Liver (tissue), 8 donors: ENCODE measurements at regions not wholly inside any gene's neighbourhood (a gene's known extent, or its start where the extent isn't known, plus 50 kb on each side); places are given as distances from the start of the nearest gene placed in this dataset.

ENCODE experiments used
- DNase-seq: peaks from one replicate; pipeline ENCODE4 v3.0.0-alpha.2; 2017; ENCODE audit warnings: low spot score
- H3K27ac ChIP-seq, 2 donors: one replicate each; pipeline ENCODE4 v1.7.0; 2013; ENCODE audit warnings: inconsistent platforms in 2 of 2, low read length in 2 of 2, control low read depth in 1 of 2, low read depth in 1 of 2, mild to moderate bottlenecking in 1 of 2
- H3K27me3 ChIP-seq, 4 donors: one replicate each; pipeline versions ENCODE4 v1.6.1 to v1.7.0; 2013; ENCODE audit warnings: low read length in 3 of 4, inconsistent platforms in 1 of 4, mild to moderate bottlenecking in 1 of 4, moderate library complexity in 1 of 4; ENCODE audit not compliant: control insufficient read depth in 4 of 4, insufficient read depth in 4 of 4
- H3K36me3 ChIP-seq, 4 donors: one replicate each; pipeline versions ENCODE4 v1.6.1 to v1.7.0; 2013; ENCODE audit warnings: low read length in 3 of 4, mild to moderate bottlenecking in 3 of 4, low read depth in 1 of 4, moderate library complexity in 1 of 4; ENCODE audit not compliant: control insufficient read depth in 4 of 4, insufficient read depth in 3 of 4
- H3K4me1 ChIP-seq, 4 donors: one replicate each; pipeline versions ENCODE4 v1.6.1 to v1.7.0; 2013; ENCODE audit warnings: low read length in 3 of 4, mild to moderate bottlenecking in 3 of 4, moderate library complexity in 1 of 4; ENCODE audit not compliant: control insufficient read depth in 4 of 4, insufficient read depth in 4 of 4
- H3K4me3 ChIP-seq, 3 donors: one replicate each; pipeline versions ENCODE4 v1.6.1 to v1.7.0; 2013; ENCODE audit warnings: low read length in 3 of 3, control low read depth in 1 of 3, low read depth in 1 of 3, mild to moderate bottlenecking in 1 of 3
- H3K9ac ChIP-seq, 2 donors: one replicate each; pipeline ENCODE4 v1.7.0; 2013; ENCODE audit warnings: low read length in 2 of 2, mild to moderate bottlenecking in 2 of 2, moderate library complexity in 2 of 2, control low read depth in 1 of 2, low read depth in 1 of 2
- H3K9me3 ChIP-seq, 4 donors: one replicate each; pipeline versions ENCODE4 v1.6.1 to v1.7.0; 2013; ENCODE audit warnings: low read length in 3 of 4; ENCODE audit not compliant: control insufficient read depth in 4 of 4
- EGR1 ChIP-seq, 2 donors: IDR thresholded peaks; 2 replicates each; pipeline ENCODE4 v1.6.1; 2016 to 2018; ENCODE audit warnings: antibody characterized with exemption in 2 of 2, low read depth in 2 of 2
- GABPA ChIP-seq, 2 donors: IDR thresholded peaks in 1 of 2; conservative IDR thresholded peaks in 1 of 2; 2 replicates each; pipeline ENCODE4 v1.6.1; 2016; ENCODE audit warnings: antibody characterized with exemption in 2 of 2, mild to moderate bottlenecking in 1 of 2, moderate library complexity in 1 of 2
- HNF4A ChIP-seq, 2 donors: conservative IDR thresholded peaks; 2 replicates each; pipeline ENCODE4 v1.6.1; 2016; ENCODE audit warnings: antibody characterized with exemption in 2 of 2, mild to moderate bottlenecking in 2 of 2
- HNF4G ChIP-seq: IDR thresholded peaks from 2 replicates; pipeline ENCODE4 v1.6.1; 2016; ENCODE audit warnings: antibody characterized with exemption
- JUND ChIP-seq, 2 donors: IDR thresholded peaks; 2 replicates each; pipeline ENCODE4 v1.6.1; 2016; ENCODE audit warnings: antibody characterized with exemption in 2 of 2
- NR2F2 ChIP-seq: IDR thresholded peaks from 2 replicates; pipeline ENCODE4 v1.6.1; 2016; ENCODE audit warnings: antibody characterized with exemption
- RAD21 ChIP-seq, 2 donors: IDR thresholded peaks; 2 replicates each; pipeline ENCODE4 v1.6.1; 2016; ENCODE audit warnings: antibody characterized with exemption in 2 of 2, mild to moderate bottlenecking in 2 of 2
- RXRA ChIP-seq, 2 donors: IDR thresholded peaks; 2 replicates each; pipeline ENCODE4 v1.6.1; 2017 to 2018; ENCODE audit warnings: antibody characterized with exemption in 2 of 2, mild to moderate bottlenecking in 1 of 2
- SP1 ChIP-seq: IDR thresholded peaks from 2 replicates; pipeline ENCODE4 v1.6.1; 2018; ENCODE audit warnings: antibody characterized with exemption, mild to moderate bottlenecking
- TAF1 ChIP-seq: conservative IDR thresholded peaks from 2 replicates; pipeline ENCODE4 v1.6.1; 2016; ENCODE audit warnings: antibody characterized with exemption, mild to moderate bottlenecking
- WGBS: extraction: QIAGEN DNeasy Blood & Tissue Kit; methylation state at CpG from one replicate; pipeline ENCODE4 v1.1.7; 2013; 5-methylcytosine and 5-hydroxymethylcytosine counted together
- TF ChIP-seq, protein P1 (sequence below): fragments of 150-350 bp; IDR thresholded peaks from 2 replicates; pipeline ENCODE4 v1.5.1; 2017; ENCODE audit warnings: improper control_type of control experiment, low read depth, low read length; ENCODE audit not compliant: missing input control
- TF ChIP-seq, protein P2 (sequence below): IDR thresholded peaks from 2 replicates; pipeline ENCODE4 v1.6.1; 2016; ENCODE audit warnings: antibody characterized with exemption
- TF ChIP-seq, protein P3 (sequence below): IDR thresholded peaks from 2 replicates; pipeline ENCODE4 v1.6.1; 2016; ENCODE audit warnings: antibody characterized with exemption, mild to moderate bottlenecking
- donor health status: healthy.
- donor health status: healthy.
- donor health status: healthy.
- donor health status: healthy.
- donor health status: healthy.

GRCh38 chr5:3929799-3930198, 334.2 kb downstream of the IRX1 start:
- Histone ChIP-seq H3K36me3 (no peaks in the 10 kb centered on the region), H3K9ac (no peak overlapping the region), H3K4me3 (no peak overlapping the region), H3K9me3 (peaks cover 0 to 5% (median 0%) of the 10 kb centered on the region in 4 donors), H3K27me3 (no peaks in the 10 kb centered on the region), H3K4me1 (no peaks in the 10 kb centered on the region), H3K27ac (no peak overlapping the region)
- TF ChIP-seq EGR1 (IDR thresholded peaks at IDR 0.05; ENCODE audit: low read depth in 2 of 2) (no peak), TAF1 (no peak), JUND (IDR thresholded peaks at IDR 0.05) (no peak), RAD21 (IDR thresholded peaks at IDR 0.05) (no peak), RXRA (IDR thresholded peaks at IDR 0.05) (no peak), SP1 (no peak), NR2F2 (no peak), HNF4G (no peak), GABPA (IDR thresholded peaks at IDR 0.05 in 1 of 2, conservative IDR thresholded peaks at IDR 0.05 in 1 of 2) (no peak), HNF4A (conservative IDR thresholded peaks at IDR 0.05) (no peak)
- TF ChIP-seq, protein P1, sequence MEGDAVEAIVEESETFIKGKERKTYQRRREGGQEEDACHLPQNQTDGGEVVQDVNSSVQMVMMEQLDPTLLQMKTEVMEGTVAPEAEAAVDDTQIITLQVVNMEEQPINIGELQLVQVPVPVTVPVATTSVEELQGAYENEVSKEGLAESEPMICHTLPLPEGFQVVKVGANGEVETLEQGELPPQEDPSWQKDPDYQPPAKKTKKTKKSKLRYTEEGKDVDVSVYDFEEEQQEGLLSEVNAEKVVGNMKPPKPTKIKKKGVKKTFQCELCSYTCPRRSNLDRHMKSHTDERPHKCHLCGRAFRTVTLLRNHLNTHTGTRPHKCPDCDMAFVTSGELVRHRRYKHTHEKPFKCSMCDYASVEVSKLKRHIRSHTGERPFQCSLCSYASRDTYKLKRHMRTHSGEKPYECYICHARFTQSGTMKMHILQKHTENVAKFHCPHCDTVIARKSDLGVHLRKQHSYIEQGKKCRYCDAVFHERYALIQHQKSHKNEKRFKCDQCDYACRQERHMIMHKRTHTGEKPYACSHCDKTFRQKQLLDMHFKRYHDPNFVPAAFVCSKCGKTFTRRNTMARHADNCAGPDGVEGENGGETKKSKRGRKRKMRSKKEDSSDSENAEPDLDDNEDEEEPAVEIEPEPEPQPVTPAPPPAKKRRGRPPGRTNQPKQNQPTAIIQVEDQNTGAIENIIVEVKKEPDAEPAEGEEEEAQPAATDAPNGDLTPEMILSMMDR = no peak
- TF ChIP-seq, protein P2, sequence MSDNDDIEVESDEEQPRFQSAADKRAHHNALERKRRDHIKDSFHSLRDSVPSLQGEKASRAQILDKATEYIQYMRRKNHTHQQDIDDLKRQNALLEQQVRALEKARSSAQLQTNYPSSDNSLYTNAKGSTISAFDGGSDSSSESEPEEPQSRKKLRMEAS = no peak
- TF ChIP-seq, protein P3, sequence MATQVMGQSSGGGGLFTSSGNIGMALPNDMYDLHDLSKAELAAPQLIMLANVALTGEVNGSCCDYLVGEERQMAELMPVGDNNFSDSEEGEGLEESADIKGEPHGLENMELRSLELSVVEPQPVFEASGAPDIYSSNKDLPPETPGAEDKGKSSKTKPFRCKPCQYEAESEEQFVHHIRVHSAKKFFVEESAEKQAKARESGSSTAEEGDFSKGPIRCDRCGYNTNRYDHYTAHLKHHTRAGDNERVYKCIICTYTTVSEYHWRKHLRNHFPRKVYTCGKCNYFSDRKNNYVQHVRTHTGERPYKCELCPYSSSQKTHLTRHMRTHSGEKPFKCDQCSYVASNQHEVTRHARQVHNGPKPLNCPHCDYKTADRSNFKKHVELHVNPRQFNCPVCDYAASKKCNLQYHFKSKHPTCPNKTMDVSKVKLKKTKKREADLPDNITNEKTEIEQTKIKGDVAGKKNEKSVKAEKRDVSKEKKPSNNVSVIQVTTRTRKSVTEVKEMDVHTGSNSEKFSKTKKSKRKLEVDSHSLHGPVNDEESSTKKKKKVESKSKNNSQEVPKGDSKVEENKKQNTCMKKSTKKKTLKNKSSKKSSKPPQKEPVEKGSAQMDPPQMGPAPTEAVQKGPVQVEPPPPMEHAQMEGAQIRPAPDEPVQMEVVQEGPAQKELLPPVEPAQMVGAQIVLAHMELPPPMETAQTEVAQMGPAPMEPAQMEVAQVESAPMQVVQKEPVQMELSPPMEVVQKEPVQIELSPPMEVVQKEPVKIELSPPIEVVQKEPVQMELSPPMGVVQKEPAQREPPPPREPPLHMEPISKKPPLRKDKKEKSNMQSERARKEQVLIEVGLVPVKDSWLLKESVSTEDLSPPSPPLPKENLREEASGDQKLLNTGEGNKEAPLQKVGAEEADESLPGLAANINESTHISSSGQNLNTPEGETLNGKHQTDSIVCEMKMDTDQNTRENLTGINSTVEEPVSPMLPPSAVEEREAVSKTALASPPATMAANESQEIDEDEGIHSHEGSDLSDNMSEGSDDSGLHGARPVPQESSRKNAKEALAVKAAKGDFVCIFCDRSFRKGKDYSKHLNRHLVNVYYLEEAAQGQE = no peak
- no peak for DNase-seq
- WGBS = 72% methylated on average over 6 of the region's 6 CpGs

- Histone ChIP-seq H3K27me3 (no peaks in the 10 kb centered on the region), H3K27ac (no peak overlapping the region), H3K4me1 (no peaks in the 10 kb centered on the region), H3K9me3 (peaks cover 0 to 8% (median 0%) of the 10 kb centered on the region in 4 donors), H3K4me3 (no peak overlapping the region), H3K9ac (no peak overlapping the region), H3K36me3 (no peaks in the 10 kb centered on the region)
- no peak for DNase-seq
- WGBS = 80% methylated on average over 17 of the region's 17 CpGs
- TF ChIP-seq, protein P3 = no peak
Measured at GRCh38 chr5:3931976-3932375, 336.3 kb downstream of the IRX1 start.
